ELR (cell line): ENCODE measurements at regions not wholly inside any gene's neighbourhood (a gene's known extent, or its start where the extent isn't known, plus 50 kb on each side); places are given as distances from the start of the nearest gene placed in this dataset.
"Not testable (repeated sequence)": the region's sequence is repeated elsewhere in the genome, so short reads cannot be mapped to it uniquely, and the experiment has no call there.

ENCODE experiments used
- DNase-seq: peaks from one replicate; pipeline ENCODE4 v3.0.0-alpha.2; 2015; ENCODE audit warnings: low read depth

DNA sequence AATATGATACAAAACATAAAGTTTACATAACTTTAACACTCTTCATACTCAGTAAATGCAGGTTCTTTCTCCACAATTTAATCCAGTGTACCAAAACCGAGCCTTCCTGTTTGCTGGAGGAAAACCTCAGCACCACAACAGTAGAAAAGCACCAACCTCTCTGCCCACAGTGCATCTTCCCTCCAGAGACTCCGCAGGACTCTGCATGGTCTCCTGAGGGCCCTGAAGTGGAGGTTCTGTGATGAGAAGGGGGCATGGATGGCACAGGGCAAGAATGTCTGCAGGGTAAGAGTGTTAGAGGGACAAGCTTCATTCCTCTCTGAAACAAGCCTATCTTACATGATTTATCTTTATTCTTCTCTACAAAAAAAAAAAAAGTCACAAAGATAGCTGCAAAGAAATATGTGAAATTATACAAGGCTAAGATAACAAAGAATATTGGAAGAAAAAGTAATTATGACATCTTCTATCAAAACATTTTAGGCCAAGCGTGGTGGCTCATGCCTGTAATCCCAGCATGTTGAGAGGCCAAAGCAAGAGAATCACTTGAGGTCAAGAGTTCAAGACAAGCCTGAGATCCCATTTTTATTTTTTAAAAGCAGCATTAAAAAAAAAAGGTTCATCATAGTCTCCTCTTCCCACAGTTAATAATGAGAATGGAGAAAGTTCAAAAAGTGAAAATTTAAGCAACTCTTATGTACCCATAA is 102.0 kb downstream of the VPREB1 start:
- DNase-seq = no peak

DNA sequence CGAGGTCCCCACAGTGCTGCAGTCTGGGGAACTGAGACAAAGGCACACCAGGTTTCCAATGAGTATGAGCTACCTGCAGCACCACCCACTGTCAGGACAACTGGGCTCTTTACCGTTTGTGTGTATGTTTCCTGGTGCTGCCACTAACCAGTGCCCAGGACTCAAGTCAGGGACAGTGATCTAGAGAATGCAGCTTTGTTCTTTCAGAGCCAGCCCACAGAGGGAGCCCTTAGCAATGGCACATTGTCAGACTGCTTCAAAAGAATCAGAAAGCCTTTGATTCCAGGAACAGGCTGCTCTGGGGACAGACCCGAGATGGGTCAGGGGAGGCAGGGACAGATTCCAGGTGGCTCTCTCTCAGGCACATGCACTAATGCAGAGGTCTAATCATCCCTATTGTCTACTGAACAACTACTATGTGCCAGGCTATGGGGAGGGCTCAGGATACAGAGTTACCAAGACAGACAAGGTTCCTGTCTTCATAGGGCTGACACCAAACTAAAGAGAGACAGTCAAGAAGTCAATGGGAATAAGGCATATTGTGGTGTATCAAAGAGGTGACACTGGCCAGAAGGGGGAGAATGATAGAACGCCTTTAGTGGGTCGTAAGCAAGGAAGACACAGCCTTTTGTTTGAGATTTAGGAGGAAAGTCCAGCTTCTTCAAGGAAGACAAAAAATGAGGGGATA is 103.7 kb downstream of the VPREB1 start:
- DNase-seq = peak; percentile 5

DNA sequence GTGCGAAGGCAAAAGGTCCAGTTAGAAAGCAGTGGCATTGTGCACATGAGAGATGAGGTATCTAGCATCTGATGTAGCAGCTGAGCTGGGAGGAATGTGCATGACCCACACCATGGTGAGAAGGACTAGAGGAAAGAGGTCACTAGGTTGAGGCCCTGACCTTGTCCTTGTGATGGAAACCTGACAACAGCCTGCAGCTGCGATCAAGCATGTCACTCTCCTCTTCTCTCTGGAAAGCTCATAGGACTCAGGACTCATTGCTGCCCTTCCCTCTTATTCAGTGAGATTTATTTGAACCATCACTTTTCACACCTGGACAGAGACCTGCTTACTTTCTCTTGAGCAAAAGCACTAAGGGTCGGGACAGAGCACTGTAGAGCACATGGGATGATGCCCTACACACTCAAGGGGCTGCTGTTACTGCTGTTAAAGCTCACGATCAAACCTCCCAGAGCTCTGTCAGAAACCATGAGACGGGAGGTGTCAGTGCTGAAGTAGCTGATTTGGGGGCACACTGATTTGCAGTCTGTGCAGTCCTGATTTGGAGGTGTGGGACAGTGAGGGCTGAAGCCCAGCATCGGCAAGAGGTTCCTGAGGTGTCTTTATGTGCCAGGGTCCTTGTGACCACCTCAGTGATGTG is 104.3 kb downstream of the VPREB1 start:
- no peak for DNase-seq

DNA sequence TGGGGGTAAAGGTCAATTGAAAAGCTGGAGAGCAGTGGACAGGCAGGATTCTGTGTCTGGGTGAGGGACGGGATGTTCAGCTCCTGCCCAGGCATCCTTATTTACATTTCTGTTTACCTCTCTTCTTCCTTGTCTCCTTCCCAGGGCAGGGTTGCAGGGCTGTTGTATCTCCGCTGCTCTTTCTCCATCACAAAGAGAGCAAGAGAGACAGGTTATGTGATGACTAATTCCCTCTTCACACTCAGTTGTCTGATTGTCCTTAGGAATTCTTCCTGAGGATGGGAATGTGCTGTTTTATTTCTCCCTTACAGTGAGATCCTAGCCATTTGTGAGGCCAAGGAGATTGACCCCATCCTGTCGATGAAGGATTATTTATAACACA is 104.9 kb downstream of the VPREB1 start:
- no peak for DNase-seq

DNA sequence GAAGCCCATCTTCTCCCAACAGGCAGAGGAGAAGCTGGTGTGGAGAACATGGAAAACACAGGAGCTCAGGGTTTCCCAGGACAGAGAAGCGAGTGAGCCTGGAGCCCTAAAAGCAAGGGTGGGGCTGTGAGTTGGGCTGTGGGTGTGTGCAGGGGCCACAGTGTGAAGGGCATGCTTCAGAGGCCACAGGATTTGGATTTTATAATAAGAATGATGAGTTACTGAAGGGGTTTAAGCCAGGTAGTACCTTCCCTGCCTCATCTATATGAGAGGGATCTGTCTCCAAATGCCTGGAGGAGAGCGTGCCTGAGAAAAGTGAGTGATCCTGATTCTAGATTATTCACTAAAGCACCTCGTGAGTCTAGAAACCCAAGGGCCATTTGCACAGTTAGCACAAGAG is 106.8 kb downstream of the VPREB1 start:
- DNase-seq = no peak

DNA sequence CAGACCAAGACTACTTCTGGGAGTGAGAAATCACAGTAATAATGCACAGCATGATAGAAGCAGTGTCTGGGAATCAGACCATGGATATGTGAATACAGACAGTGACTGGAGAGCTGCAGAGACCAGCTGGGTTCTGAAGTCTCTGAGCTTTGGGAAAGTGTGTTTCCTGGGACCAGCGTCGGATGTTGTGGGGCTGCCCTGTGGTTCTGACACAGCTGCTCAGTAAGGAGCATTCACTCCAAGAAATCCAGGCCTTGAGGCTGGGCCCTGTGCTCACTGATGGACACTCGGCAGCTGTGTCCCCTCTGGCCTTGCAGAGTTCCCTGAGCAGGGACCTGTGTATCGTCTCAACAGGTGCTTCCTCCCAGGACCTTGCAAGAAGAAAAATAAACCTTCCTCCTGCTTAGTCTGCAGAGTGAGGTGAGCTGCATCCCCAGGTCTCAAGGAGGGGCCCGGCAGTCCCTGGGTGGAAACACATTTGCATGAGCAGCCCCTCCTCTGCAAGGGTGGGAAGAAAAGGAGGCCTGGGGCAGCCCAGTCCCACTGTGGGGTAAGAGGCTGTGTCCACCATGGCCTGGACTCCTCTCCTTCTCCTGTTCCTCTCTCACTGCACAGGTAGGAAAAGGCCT is 107.9 kb downstream of the VPREB1 start:
- no peak for DNase-seq

DNA sequence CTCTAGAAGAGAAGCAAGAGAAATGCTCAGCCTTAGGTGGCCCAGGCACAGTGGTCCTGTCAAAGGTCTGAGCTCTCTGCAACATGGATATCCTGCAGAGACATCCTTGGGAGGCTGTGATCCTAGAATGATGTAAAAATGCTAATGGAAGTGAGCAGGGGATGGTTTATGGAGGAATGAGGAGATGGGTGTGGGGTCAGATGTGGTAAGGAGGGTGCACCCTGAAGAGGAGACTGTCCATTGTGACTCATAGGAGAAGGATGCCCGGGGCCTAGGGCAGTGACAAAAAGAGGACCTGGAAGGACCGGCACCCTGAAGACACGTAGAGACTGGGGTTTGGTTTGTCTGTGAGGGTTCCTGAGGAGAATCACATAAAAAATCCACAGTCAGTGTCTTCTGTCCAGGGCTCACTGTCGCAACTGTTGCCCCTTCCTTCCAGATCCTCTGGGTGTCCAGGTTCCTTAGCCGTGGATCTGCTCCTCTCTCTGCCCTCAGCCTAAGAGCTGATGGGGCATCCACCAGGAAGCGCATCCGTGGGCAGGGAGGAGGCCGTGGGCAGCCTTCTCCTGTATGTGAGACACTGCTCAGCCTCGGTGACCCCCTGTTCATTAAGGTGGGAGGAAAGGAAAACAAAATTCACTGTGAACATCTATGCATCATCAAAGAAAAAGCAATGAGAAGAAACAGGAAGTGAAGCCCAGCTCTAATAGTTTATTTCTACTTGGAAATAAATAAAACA is 110.7 kb downstream of the VPREB1 start:
- DNase-seq = no peak

DNA sequence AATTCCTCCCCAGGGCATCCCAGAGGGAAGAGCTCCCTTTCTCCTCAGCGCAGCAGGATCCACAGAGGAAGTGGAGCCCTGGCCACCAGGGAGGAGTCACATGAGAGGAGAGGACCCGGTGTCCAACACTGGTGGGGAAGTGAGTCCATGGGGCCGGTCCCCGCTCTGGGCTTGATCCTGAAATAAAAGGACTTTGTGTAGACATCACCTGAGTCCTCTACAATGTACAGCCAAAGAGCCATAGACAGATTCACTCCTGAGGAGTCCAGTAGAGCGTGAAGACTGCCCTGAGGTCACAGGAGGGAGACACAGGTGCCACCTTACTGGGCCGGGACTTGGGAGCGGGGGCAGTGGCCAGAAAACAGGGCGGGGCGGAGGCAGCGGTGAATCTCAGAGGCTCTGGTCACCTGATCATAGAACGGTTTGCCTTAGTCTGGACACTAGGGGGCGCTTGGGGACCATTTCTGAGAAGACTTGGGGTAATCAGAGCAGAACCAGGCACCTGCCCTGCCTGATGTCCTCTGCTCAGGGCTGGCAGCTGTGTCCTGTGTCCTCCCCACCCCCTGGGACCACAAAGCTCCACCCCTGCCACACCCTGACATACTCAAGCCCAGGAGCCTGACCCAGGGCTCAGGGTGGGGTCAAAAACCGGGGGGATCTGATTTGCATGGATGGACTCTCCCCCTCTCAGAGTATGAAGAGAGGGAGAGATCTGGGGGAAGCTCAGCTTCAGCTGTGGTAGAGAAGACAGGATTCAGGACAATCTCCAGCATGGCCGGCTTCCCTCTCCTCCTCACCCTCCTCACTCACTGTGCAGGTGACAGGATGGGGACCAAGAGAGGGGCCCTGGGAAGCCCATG is 112.7 kb downstream of the VPREB1 start:
- peak; percentile 80 for DNase-seq

DNA sequence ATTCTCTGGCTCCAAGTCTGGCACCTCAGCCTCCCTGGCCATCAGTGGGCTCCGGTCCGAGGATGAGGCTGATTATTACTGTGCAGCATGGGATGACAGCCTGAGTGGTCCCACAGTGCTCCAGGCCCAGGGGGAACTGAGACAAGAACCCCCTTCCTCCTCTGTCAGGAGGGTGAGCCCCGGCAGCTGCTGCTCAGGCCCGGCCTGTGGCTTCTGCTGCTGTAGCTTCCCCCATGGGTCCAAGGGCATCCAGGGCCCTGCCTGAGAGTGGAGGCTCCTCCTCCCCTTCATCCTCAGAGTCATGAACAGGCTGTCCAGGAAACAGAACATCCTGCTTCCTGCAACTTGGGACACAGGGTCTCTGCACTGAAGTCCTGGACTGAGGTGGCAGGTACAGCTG is 113.6 kb downstream of the VPREB1 start:
- DNase-seq = no peak

DNA sequence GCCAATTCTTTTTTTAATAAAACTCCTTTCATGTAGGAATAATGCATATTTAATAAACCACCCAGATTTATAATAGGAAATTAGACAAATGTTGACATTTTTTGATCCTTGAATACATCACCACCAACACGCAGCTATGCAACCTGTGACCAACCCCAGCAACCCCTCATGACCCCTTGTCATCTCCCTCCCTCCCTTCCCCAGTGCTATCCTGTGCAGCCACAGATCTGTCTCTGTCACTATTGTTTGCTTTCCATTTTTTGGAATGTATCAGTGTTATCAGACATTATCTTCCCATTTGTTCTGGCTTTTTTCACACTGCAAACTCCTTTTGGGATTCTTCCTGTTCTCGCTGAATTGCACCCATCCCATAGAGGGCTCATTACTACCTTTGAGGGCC is 114.1 kb downstream of the VPREB1 start:
- no peak for DNase-seq

DNA sequence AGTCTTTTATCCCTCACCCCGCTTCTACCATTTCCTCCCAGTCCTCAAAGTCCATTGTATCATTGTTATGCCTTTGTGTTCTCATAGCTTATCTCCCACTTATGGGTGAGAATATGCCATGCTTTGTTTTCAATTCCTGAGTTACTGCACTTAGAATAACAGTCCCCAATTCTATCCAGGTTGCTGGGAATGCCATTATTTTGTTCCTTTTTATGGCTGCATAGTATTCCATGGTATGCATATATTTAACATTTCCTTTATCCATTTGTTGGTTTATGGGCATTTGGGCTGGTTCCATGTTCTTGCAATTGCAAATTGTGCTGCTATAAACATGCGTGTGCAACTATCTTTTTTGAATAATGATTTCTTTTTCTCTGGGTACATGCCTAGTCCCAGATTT is 114.9 kb downstream of the VPREB1 start:
- DNase-seq = no peak

DNA sequence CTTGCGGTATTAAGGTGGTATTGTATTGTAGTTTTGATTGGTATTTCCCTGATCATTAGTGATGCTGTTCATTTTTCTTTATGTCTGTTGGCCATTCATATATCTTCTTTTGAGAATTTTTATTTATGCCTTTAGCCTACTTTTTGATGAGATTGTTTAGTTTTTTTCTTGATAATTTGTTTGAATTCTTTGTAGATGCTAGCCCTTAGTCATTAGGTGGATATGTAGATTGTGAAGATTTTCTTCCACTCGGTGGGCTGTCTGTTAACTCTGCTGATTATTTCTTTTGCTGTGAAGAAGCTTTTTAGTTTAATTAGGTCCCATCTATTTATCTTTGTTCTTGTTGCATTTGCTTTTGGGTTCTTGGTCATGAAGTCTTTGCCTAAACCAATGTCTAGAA is 115.4 kb downstream of the VPREB1 start:
- no peak for DNase-seq

DNA sequence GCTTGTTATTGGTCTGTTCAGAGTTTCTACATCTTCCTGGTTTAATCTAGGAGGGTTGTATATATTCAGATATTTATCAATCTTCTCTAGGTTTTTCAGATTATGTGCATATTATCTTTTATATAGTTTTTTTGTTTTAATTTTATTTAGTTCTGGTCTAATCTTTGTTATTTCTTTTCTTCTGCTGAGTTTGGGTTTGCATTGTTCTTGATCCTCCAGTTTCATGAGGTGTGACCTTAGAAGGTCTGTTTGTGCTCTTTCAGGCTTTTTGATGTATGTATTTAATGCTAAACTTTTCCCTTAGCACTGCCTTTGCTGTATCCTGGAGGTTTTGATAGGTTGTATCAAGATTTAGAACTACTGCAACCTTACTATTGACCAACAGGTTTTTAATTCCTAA is 117.7 kb downstream of the VPREB1 start:
- DNase-seq = no peak

DNA sequence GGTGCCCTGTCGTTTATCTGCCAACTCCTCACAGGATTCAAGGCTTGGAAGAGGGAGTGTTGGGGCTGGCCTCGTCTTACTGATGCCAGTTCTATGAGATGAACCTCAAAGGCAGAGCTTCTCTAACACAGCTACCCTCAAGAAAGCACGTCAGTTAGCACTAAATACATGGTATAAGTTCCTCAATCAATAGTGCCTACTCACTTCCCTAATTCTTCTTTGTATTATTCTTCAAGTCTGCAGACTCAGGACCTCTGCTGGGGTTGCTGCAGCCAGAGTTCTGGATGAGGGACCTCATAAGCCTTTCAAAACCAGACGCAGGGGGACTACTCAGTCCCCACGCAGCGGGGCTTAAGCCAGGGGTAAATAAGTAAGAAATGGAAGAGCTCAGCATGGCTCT is 118.3 kb downstream of the VPREB1 start:
- no peak for DNase-seq

DNA sequence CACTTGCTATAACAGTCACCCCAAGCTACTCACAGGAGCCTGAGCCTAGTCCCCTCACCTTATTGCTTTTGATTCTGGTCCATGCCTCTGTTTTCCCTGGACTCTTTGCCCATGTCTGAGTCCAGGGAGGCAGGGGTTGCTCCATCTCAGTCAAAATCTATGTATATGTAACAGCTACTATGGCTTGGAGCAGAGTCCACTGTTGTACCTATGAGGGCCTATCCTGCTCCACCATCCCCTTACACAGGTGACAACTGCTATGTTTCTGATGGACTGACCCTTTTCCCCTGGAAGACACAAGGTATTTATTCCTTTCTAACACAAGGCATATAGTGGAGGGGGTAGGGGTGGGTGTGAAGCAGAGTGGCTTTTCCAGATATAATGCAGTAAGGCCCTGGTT is 119.6 kb downstream of the VPREB1 start:
- DNase-seq = no peak

DNA sequence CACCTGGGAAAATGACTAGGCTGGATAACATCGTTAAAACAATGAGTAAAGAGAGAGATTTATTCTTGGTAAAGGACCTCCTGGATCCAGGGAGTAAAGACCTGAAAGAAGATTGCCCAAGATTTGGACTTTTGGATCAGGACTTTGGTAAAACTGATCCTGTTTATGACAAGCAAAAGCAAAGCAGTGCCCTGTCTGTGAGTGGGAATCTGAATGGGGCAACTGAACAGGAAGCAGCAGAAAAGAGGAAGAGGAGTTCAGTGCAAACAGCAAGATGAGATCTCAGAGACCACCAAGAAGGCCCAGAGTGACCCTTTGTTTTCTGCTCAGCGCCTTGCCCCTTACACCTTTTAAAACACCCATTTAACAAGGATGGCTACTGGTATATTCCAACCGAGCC is 122.0 kb downstream of the VPREB1 start:
- no peak for DNase-seq

DNA sequence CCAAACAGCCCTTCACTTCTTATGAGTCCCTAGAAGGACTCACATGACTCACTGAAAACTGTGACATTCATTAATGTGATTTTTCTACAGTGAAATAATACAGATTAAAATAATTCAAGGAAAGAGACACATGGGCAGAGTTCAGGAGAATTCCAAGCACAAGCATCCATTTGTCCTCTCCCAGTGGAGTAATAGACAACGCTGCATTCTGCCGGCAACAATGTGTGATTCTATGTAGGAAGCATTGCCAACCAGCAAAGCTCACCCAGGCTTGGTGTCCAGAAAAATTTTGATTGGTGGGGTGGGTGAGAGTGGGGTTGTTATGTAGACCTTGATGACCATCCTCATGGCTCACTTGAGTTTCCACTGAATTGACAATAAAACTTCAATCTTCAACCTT is 123.9 kb downstream of the VPREB1 start:
- DNase-seq = no peak

DNA sequence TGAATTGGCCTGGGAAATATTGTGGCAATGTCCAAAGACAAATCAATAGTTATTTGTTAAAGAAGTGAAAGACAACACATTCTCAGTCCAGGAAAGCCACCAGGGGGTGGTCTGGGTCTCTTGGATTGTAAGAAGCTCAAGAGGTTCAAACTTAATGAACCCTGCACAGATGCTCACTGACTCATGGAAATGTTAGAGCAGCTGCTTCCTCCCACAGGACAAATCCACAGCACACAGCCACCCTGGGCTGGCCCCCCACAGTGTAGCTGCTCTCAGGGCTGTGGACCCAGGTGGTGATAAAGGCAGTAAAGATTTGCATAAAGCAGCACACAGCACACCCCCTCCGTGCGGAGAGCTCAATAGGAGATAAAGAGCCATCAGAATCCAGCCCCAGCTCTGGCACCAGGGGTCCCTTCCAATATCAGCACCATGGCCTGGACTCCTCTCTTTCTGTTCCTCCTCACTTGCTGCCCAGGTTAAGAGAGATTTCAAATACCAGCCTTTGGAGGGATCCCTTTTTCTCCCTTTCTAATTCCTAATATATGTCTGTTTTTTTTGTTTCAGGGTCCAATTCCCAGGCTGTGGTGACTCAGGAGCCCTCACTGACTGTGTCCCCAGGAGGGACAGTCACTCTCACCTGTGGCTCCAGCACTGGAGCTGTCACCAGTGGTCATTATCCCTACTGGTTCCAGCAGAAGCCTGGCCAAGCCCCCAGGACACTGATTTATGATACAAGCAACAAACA is 124.8 kb downstream of the VPREB1 start:
- DNase-seq = not testable (repeated sequence)

DNA sequence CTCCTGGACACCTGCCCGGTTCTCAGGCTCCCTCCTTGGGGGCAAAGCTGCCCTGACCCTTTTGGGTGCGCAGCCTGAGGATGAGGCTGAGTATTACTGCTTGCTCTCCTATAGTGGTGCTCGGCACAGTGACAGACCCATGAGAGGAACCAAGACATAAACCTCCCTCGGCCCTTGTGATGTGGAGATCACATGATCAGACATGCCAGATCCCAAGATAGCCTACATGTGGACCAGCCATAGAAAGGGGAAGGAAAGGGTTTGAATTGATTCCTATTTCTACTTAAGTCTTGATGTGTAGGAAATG is 125.3 kb downstream of the VPREB1 start:
- DNase-seq = no peak

DNA sequence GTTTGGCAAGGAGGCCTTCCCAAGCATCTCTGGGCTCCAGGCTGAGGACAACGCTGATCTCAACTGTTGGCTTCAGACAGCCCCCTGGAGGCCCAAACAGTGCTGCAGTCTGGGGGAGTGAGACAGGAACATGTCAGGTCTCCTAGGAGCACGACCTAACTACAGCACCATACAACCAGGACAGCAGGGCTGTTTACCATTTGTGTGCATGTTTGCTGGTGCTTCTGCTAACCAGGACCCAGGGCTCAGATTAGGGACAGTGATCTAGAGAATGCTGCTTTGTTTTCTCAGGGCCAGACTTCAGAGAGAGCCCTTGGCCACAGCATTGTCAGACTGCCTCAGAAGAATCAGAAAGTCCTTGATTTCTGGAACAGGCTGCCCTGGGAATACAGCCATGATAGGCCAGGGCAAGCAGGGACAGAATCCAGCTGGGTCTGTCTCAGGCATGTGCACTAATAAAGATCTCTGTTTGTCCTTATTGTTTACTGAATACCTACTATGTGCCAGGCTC is 126.5 kb downstream of the VPREB1 start:
- peak; percentile 7 for DNase-seq

DNA sequence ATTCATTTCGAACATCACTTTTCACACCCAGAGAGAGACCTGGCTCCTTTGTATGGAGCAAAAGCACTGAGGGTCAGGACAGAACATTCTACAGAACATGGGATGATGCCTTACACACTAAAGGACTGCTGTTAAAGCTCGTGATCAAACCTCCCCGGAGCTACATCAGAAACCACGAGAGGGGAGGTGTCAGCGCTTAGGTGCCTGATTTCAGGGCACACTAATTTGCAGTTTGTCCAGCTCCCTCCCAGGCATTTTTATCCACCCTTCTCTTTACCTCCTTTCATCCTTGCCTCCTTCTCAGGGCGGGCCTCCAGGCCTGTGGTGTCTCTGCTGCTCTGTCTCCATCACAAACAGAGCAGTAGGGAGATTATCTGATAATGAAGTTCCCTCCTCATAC is 127.5 kb downstream of the VPREB1 start:
- DNase-seq = no peak
